K562 (cell line): ENCODE measurements at regions not wholly inside any gene's neighbourhood (a gene's known extent, or its start where the extent isn't known, plus 50 kb on each side); places are given as distances from the start of the nearest gene placed in this dataset.

Source experiments
- ATAC-seq: fragments of 200-7000 bp; cut with Tn5 transposase; 3 replicates; pipeline ENCODE4 v1.9.1; 2020; ENCODE audit warnings: moderate library complexity
- BruUV-seq: library from RNA; stranded (reverse); fragments of 400-500 nt; replicated peaks from 2 replicates; lab custom pipeline; 2021; lab: Mats Ljungman, UMichigan
- CTCF ChIA-PET: fragments of 300-600 bp; formaldehyde crosslinking; extraction: SDS; loops from one replicate; lab custom pipeline; 2021; ENCODE audit warnings: low intra/inter-chr PET ratio; lab: Yijun Ruan, JAX
- POLR2A ChIA-PET: fragments of 300-600, 350-650 bp; sonication (Branson Sonifier 250); formaldehyde crosslinking; extraction: SDS; loops from one replicate; lab custom pipeline; 2021; ENCODE audit warnings: antibody characterized with exemption, inconsistent platforms; lab: Yijun Ruan, JAX
- DNase-seq, 4 experiments: peaks; one replicate each; pipeline versions ENCODE4 v3.0.0 to v3.0.0-alpha.2; 2011 to 2018; ENCODE audit warnings: low spot score in 3 of 4, mixed read lengths in 3 of 4; ENCODE audit errors: extremely low read depth in 1 of 4
- FAIRE-seq: peaks from 2 replicates; lab custom pipeline; 2011; peaks lifted over from hg19 to GRCh38; lab: Jason Lieb, UNC
- H2AFZ ChIP-seq: 2 replicates; pipeline ENCODE4 v1.6.0; 2011; ENCODE audit warnings: low read depth, low read length, control low read depth, inconsistent platforms
- H3K27ac ChIP-seq: fragments of 200-600 bp; 3 replicates; pipeline ENCODE4 v1.8.0; 2011; ENCODE audit warnings: low read depth, mild to moderate bottlenecking, control low read depth, inconsistent platforms, low read length, moderate library complexity, mixed read lengths; ENCODE audit errors: extremely low read depth
- H3K27me3 ChIP-seq, 2 experiments: fragments of 300-600 bp in 1 of 2; 2 replicates in 1 of 2; 3 replicates in 1 of 2; pipeline versions ENCODE4 v1.6.0 to v1.8.0; 2011; ENCODE audit warnings: inconsistent platforms in 2 of 2, low read length in 2 of 2, mild to moderate bottlenecking in 1 of 2, mixed read lengths in 1 of 2, moderate library complexity in 1 of 2; ENCODE audit not compliant: control insufficient read depth in 2 of 2, insufficient read depth in 2 of 2
- H3K36me3 ChIP-seq: fragments of 300-600 bp; 3 replicates; pipeline ENCODE4 v1.8.0; 2011; ENCODE audit warnings: mild to moderate bottlenecking, low read length, inconsistent platforms; ENCODE audit not compliant: control insufficient read depth, insufficient read depth
- H3K4me1 ChIP-seq, 2 experiments: fragments of 200-600 bp in 1 of 2; replicated peaks in 1 of 2; 2 replicates in 1 of 2; 3 replicates in 1 of 2; pipeline versions ENCODE4 v1.5.1 to v1.8.0; 2011; ENCODE audit warnings: inconsistent platforms in 2 of 2, low read length in 2 of 2, mild to moderate bottlenecking in 1 of 2, mixed read lengths in 1 of 2, moderate library complexity in 1 of 2; ENCODE audit not compliant: control insufficient read depth in 2 of 2, insufficient read depth in 2 of 2
- H3K4me2 ChIP-seq: 2 replicates; pipeline ENCODE4 v1.6.1; 2011; ENCODE audit warnings: low read length, control low read depth, inconsistent platforms, mixed read lengths; ENCODE audit not compliant: insufficient read depth
- H3K4me3 ChIP-seq: fragments of 200-600 bp; sonication (generic), shearing (Covaris generic); 2 replicates; pipeline ENCODE4 v1.5.1; 2016; ENCODE audit warnings: control low read depth, inconsistent platforms
- H3K79me2 ChIP-seq: fragments of 200-600 bp; 3 replicates; pipeline ENCODE4 v1.8.0; 2011; ENCODE audit warnings: low read length, inconsistent platforms; ENCODE audit not compliant: control insufficient read depth, insufficient read depth
- H3K9ac ChIP-seq, 2 experiments: 2 replicates each; pipeline versions ENCODE4 v1.6.0 to v1.6.1; 2011; ENCODE audit warnings: low read depth in 2 of 2, low read length in 2 of 2, control low read depth in 1 of 2, inconsistent platforms in 1 of 2, mild to moderate bottlenecking in 1 of 2, mixed read lengths in 1 of 2; ENCODE audit not compliant: insufficient read depth in 1 of 2
- H3K9me1 ChIP-seq: one replicate; pipeline ENCODE4 v1.6.0; 2011; ENCODE audit warnings: inconsistent platforms, mild to moderate bottlenecking, low read length, moderate library complexity; ENCODE audit not compliant: control insufficient read depth, insufficient read depth
- H3K9me3 ChIP-seq: replicated peaks from 2 replicates; pipeline ENCODE4 v1.5.1; 2011; ENCODE audit warnings: low read depth, low read length, inconsistent platforms; ENCODE audit not compliant: control insufficient read depth, insufficient read depth
- H4K20me1 ChIP-seq: replicated peaks from 2 replicates; pipeline ENCODE4 v1.6.1; 2011; ENCODE audit warnings: low read length, inconsistent platforms, mixed read lengths; ENCODE audit not compliant: control insufficient read depth, insufficient read depth
- KHSRP ChIP-seq: fragments of 450-650 bp; IDR thresholded peaks from 2 replicates; pipeline ENCODE4 v1.6.1; 2017
- NEUROD1 ChIP-seq: fragments of 150-350 bp; IDR thresholded peaks from 2 replicates; pipeline ENCODE4 v1.6.1; 2014; ENCODE audit warnings: borderline replicate concordance, low read length, low read depth; ENCODE audit not compliant: partially characterized antibody
- PRDM10 ChIP-seq: fragments of 450-650 bp; IDR thresholded peaks from 2 replicates; pipeline ENCODE4 v1.6.1; 2018; ENCODE audit not compliant: partially characterized antibody
- SRSF1 ChIP-seq: fragments of 200-400 bp; formaldehyde crosslinking; IDR thresholded peaks from 2 replicates; pipeline ENCODE4 v1.6.1; 2017; ENCODE audit warnings: mild to moderate bottlenecking, low read depth, low read length, moderate library complexity
- WGBS: fragments of 100-300 bp; shearing (Covaris generic); methylation state at CpG from one replicate; pipeline ENCODE4 v1.1.6; 2016; ENCODE audit warnings: low coverage, mixed read lengths; ENCODE audit not compliant: insufficient coverage; ENCODE audit errors: missing lambda C conversion rate; 5-methylcytosine and 5-hydroxymethylcytosine counted together
- in situ Hi-C: fragments of 300-500 bp; cut with MboI; formaldehyde crosslinking; loops from 4 replicates; pipeline ENCODE4 v1.15.0; 2018; ENCODE audit warnings: inconsistent platforms, mixed read lengths
- intact Hi-C: fragments of 100-400 bp; cut with micrococcal nuclease; formaldehyde crosslinking; loops from 2 replicates; pipeline ENCODE4 v1.14.2; 2022

- Histone ChIP-seq H3K4me3 (no peak overlapping the region), H3K9me3 (no peaks in the 10 kb centered on the region), H3K4me1 (no peaks in the 10 kb centered on the region), H2AFZ (no peak overlapping the region), H3K27ac (no peak overlapping the region), H4K20me1 (no peaks in the 10 kb centered on the region), H3K9ac (no peak overlapping the region), H3K36me3 (no peaks in the 10 kb centered on the region), H3K79me2 (no peaks in the 10 kb centered on the region), H3K27me3 (peaks cover 3 to 9% of the 10 kb centered on the region in 2 experiments; a peak in 3 of 5 replicates), H3K9me1 (no peaks in the 10 kb centered on the region), H3K4me2 (no peak overlapping the region)
- ATAC-seq, result no peak
- CTCF ChIA-PET, result no interaction called here
- WGBS, result 0% methylated on average over 5 of the region's 5 CpGs
- TF ChIP-seq PRDM10 (no peak), SRSF1 (no peak), KHSRP (no peak), NEUROD1 (no peak)
- no peak for DNase-seq
- FAIRE-seq, result no peak
- no TSS peak for BruUV-seq
- intact Hi-C loops, result no loop called here
- in situ Hi-C loops, result no loop called here
- POLR2A ChIA-PET, result interaction anchor here (0.7 kb wide), 1 partner anchor 520 kb away, joined by 3 read pairs; no protein-coding TSS in a partner anchor
Measured at GRCh38 chr15:68487087-68487843, 55.3 kb upstream of the ITGA11 start.
